A172 (cell line): ENCODE measurements at regions not wholly inside any gene's neighbourhood (a gene's known extent, or its start where the extent isn't known, plus 50 kb on each side); places are given as distances from the start of the nearest gene placed in this dataset.
A peak's percentile ranks its signal among the peaks of the same experiment; 100 is the strongest.
"Not testable (repeated sequence)": the region's sequence is repeated elsewhere in the genome, so short reads cannot be mapped to it uniquely, and the experiment has no call there.

Experiments used
- DNase-seq: peaks from one replicate; pipeline ENCODE4 v3.0.0-alpha.2; 2015; ENCODE audit warnings: low spot score

- DNase-seq: no peak
Observed at GRCh38 chr18:62629031-62629430, 86.3 kb upstream of the PHLPP1 start.

DNA sequence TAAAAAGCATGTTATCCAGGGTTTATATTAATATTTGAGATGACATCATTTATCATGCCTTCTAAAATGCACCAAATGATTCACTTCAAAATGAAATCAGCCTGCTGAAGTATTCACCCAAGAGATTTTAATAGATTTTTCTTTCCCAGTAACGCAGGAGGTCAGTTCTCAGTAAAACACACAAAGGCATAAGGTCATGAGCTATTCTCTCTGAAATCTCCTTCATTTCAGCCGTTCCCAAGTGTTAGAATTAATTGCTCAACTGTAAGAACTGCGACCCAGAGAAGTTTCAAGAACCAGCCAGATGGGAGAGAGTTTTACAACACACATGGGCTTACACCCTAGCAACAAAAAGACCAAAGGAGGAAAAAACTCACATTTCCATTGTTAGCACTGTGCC, 84.2 kb upstream of the PHLPP1 start:
- DNase-seq: no peak

GRCh38 chr18:62632788-62633455, 82.4 kb upstream of the PHLPP1 start:
- DNase-seq: no peak

DNA sequence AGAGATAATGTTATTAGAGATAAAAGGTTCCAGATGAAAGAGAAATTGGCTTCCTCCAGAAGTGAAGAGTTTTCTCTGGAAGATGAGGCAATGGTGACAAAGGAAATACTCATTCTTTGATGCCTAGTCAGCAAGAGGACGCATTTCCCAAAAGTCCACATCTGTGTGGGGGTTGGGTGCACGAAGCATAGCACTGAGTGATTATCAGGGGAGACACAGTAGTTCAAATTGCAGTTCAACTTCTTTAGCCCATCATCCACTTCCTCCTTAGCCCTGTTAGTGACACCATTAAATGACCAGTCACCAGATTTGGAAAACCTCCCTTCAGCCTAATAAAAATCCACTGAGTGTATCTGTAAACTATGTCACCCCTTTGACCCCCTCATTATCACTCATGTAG, 80.9 kb upstream of the PHLPP1 start:
- peak; percentile 72 for DNase-seq

DNA sequence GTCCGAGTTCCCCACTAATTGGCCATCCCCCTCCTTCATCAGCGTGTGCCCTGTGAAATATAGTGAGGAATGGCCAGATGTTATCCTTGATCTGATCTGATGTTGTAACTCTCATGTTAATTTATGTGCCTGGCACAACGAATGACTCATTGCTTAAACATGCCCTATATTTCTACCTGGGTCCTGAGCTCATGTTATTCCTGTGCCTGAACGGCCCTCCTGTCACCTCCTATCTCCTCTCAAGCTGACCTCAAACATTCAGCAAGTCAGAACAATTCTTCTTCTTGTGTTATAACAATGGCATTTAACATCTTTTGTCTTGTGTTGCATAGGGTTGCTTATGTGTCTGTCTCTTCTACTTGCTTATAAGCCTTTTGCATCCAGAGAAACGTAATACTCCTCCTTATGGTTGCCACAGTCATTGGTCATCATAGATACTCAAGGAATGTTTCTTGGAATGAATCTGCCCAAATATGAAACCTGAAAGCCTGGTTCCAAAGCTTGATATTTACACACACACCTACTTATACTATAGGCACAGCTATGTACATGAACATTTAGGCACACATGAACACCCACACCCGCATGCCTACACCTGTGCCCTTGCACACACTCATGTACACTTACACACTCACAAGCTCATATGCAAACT, 80.2 kb upstream of the PHLPP1 start:
- DNase-seq: peak; percentile 82

DNA sequence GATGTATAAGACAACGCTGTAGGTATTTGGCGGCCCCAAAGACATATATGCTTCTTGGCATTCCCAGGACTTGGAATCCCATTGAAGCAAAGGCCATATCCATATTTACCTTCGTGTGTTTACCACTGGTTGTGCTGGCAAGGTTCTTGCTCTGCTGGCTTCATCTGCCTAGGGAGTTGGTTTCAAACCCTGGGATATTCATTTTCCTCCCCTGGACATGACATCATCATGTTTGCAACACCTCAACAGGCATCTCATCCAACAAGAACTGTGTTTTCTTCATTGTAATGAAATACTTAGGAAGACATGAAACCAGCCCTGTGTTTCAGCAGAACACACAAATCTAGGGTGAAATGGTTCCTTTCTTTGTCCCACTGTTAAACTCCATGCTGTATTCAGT, 77.9 kb upstream of the PHLPP1 start:
- DNase-seq: no peak

DNA sequence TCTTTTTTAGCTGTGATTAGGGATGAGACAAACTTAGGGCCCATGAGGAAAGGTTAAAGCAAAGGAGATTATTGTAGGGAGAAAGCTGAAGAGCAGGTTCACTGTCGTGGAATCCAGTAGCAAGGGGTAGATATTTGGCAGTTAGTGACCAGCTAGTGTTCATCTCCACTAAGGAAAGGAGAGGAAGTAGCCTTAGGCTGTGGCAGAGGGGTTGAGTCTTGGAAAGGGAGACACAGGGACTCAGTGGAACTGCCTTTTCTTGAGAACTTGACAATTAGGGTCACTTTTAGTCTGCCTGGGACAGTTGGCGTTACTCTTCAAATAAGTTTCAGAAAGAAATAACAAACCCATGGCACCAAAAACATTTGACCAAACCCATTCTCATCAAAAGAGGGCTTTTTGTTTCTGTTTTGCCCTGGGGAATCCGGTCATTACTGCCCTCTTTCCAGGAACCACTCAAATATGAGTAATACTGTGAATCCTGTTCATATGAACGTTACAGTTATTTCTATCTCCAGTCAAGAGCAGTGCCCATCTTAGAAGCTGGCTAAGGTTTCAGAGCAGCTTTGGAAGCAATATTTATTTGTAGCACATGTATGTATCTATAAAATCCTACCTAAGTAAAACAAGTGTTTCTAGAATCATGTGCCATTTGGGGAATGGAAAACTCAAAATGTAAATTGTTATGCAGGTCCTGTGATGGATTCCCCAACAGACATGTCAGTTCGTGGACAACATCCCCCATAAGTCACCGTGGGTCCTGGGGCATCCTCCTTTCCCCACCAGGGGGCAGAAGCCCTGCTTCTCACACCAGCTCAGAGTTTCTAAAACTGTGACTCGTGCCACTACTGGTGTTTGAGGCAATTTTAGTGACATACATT, 77.3 kb upstream of the PHLPP1 start:
- DNase-seq: peak; percentile 21

DNA sequence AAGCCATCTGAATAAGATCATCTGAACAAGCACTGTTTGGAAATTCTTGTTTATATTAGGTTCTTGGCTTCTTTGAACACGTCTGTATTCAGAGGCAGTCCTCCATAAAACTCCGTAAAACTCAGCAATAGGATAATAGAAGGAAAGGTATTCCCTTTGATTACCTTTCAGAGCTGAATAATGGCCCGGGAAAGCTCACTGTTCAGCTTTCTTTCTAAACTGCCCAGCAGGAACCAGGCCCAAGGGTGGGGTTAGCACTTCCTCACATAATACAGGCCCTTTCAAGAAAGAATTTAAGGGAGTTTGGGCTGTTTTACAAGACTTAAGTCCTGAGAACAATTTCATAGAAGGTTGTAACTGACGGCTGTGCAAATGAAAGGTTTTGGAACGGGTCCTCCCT, 72.2 kb upstream of the PHLPP1 start:
- DNase-seq: no peak

DNA sequence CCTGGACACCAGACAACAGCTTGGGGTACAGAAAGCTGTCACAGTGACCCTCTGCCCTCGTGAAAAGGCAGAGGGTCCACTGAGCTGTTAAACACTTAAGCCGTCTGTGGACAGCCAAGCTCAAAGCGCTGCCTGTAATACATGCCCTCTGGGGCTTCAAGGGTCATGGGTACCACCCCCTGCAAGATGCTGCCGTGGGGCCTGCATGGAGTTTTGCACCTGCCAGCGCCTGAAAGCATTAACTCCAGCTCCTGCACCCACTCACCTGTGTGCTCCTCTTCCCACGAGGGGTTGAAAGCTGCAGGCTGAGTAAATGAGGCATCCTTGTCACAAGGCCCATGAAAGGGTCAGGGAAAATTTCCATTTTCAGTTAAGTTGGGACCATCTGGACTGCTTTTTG, 70.6 kb upstream of the PHLPP1 start:
- no peak for DNase-seq

- DNase-seq: no peak
Observed at GRCh38 chr18:62647179-62647578, 68.2 kb upstream of the PHLPP1 start.

DNA sequence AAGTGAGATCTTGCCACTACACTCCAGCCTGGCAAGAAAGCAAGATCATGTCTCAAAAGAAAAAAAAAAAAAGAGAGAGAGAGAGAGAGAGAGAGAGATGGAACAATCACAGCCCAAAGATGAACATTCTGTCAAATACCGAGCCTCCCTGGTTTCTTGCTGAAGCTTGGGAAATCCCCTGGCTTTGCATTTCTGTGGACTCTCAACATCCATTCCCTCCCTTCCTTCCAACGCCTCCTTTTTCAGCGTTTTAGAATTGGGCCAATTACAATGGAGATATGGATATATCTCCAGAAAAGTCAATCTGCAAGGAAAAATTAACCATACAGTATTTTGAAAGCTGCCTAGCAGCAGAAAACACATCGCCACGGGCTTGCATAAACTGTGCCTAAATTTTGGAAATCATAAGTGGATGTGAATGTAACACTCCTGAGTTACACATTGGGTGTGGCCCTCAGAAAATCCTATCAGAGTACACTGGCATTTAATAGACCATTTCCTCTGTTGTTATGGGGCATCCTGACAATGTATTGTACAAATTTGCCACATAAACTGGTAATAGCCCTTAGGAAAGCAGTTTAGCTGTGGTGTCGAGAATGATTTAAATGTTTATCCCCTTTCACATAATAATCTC, 67.2 kb upstream of the PHLPP1 start:
- DNase-seq: peak; percentile 18

DNA sequence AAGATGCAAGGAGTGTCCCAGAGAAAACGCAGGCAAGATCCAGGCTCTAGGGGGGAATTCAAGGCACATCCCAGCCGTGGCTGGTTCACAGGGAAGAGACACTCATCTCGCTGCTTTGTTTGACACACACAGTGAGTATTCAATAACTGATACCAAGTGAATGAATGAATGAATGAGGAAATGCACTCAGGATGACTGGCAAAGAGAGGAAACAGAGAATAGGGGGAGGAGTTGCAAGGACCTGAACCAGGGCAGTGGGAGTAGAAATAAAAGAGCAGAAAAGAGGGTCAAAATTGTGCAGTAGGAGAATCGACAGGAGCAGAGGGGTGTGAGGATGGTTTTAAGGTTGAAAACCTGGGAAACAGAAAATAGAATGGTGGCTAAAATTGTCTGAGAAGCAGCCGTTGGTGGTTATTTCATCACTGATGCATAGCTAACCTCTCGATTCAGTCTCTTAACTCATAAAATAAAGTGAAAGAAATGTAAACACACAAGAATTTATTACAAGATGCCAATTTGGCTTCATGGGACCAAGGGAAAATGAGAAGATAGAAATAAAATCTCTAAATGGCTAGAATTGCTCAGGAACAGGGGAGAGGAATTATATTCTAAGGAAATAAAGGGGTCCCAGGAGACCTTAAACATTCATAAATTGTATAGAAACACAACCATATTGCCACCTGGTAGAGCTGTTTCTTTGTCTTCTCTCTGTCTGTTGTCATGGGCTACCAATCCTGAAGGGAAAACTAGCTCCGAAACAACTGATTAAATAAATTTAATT, 63.9 kb upstream of the PHLPP1 start:
- no peak for DNase-seq

DNA sequence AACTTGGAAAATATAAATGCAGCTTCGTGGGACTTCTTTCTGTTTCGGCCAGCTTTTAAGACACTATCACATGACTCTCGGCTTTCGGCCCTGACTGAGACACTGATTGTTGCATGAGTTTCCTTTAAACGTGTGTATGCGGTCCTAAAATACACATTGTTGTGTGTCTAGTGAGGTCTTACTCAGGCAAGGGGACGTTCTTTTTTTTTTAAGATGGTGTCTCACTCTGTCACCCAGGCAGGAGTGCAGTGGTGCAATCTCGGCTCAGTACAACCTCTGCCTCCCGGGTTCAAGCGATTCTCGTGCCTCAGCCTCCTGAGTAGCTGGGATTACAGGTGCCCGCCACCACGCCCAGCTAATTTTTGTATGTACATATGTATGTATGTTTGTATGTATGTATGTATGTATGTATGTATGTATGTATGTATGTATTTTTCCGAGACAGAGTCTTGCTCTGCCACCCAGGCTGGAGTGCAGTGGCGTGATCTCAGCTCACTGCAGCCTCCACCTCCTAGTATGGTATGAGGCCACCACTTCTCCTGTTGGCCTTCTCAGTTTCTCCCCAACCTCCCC, 63.2 kb upstream of the PHLPP1 start:
- not testable (repeated sequence) for DNase-seq

DNA sequence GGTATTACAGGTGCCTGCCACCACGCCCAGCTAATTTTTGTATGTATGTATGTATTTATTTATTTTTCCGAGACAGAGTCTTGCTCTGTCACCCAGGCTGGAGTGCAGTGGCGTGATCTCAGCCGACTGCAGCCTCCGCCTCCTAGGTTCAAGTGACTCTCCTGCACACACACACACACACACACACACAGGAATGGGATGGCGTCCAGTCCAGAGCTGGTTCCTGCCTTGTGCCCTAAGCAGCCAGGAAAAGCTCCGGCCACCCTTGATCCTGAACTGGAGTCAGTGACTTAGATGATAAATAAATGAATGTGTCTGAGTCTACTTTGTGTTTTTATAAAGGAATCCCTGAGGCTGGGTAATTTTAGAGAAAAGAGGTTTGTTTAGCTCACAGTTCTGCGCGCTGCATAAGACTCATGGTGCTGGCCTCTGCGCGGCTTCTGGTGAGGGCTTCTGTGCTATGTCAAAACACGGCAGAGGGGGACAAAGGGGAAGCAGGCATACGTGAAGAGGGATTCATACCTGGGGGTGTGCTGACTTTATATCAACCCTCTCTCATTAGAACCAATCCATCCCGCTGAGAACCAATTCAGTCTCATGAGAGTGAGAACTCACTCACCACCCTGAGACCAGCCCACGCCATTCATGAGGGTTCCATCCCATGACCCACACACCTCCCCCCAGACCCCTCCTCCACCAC, 59.7 kb upstream of the PHLPP1 start:
- DNase-seq: no peak

- no peak for DNase-seq
Observed at GRCh38 chr18:62658028-62658427, 57.3 kb upstream of the PHLPP1 start.

DNA sequence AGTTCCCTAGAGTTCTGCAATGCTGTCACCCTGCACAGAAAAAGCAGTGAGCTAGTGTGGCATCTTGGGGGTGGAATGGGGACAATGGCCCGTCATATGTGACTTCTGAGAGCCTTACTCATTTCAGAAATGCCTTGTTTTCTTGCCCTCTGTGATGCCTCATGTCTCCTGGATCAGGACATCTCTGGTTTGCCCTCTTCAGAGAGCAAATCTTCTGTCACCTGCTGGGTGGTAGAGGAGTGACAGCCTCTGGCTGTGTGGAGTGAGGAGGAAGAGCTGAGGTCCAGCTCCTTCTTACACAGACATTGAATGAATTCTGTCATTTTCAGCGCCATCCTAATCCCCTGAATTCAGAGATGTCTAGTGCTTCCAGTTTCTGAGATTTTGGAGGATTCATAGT, 55.6 kb upstream of the PHLPP1 start:
- no peak for DNase-seq

- DNase-seq: peak; percentile 35
Observed at GRCh38 chr18:62660691-62661090, 54.6 kb upstream of the PHLPP1 start.

- peak; percentile 82 for DNase-seq
Observed at GRCh38 chr18:62663731-62664336, 51.5 kb upstream of the PHLPP1 start.

GRCh38 chr18:62664414-62664813, 50.9 kb upstream of the PHLPP1 start:
- DNase-seq: no peak

DNA sequence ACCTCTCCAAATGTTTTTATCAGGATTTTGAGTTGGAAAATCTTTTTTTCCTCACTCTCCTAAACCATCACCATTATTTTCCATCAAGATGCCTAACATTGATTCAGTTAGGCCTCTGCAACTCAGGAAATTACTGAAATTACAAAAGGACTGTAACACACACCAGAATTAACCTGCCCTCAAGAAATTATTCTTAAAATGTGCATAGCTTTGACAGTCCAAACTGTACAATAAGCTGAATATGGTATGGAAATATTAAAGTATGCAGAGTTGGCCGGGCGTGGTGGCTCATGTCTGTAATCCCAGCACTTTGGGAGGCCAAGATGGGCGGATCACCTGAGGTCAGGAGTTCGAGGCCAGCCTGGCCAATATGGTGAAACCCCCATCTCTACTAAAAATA, 50.2 kb upstream of the PHLPP1 start:
- DNase-seq: no peak
